ENCODE measurements at regions not wholly inside any gene's neighbourhood (a gene's known extent, or its start where the extent isn't known, plus 50 kb on each side); places are given as distances from the start of the nearest gene placed in this dataset.

- no peaks in the 10 kb centered on the region for H4K20me1 ChIP-seq (replicated peaks; ENCODE audit: insufficient read depth)
- H3F3A ChIP-seq (replicated peaks; ENCODE audit: low read depth): no peaks in the 10 kb centered on the region
- peaks cover 5% of the 10 kb centered on the region; the same call in 1 of the 3 replicates for H3K9me3 Mint-ChIP-seq
- no peak overlapping the region for H3K27ac Mint-ChIP-seq
- no peaks in the 10 kb centered on the region for H3K27me3 Mint-ChIP-seq (ENCODE audit: insufficient read depth, low read depth, poor library complexity)
- peaks cover 20% of the 10 kb centered on the region for H3K4me1 Mint-ChIP-seq
- TF ChIP-seq ETS1 (IDR thresholded peaks at IDR 0.05) (no peak), EZH2phosphoT487 (IDR thresholded peaks at IDR 0.05; ENCODE audit: unreplicated experiment) (no peak), EZH2 (IDR thresholded peaks at IDR 0.05; ENCODE audit: low read depth, unreplicated experiment) (no peak), CTCF (conservative IDR thresholded peaks at IDR 0.05; ENCODE audit: low read depth in 2 of 2) (no peak), ZNF331 (CRISPR knock-in tag; IDR thresholded peaks at IDR 0.05; ENCODE audit: low read depth) (no peak), REST (IDR thresholded peaks at IDR 0.05; ENCODE audit: unreplicated experiment) (no peak), STAT1 (IDR thresholded peaks at IDR 0.05; ENCODE audit: unreplicated experiment) (no peak), JUNB (IDR thresholded peaks at IDR 0.05; ENCODE audit: unreplicated experiment) (no peak), ZNF462 (CRISPR knock-in tag; IDR thresholded peaks at IDR 0.05) (no peak), ZNF114 (CRISPR knock-in tag; IDR thresholded peaks at IDR 0.05) (no peak), NANOG (IDR thresholded peaks at IDR 0.05; ENCODE audit: borderline replicate concordance) (no peak), CREB1 (CRISPR knock-in tag; IDR thresholded peaks at IDR 0.05; ENCODE audit: low read depth) (no peak), POLR2AphosphoS5 (IDR thresholded peaks at IDR 0.05; ENCODE audit: low read depth) (no peak)
- H3K36me3 Mint-ChIP-seq (ENCODE audit: low read depth): no peaks in the 10 kb centered on the region; the same call in 2 of the 3 replicates
- no peak overlapping the region for H3K4me3 Mint-ChIP-seq
- ATAC-seq (no peak), DNase-seq (ENCODE audit: low spot score) (no peak)
- no peaks in the 10 kb centered on the region for H3K9me2 ChIP-seq (ENCODE audit: insufficient read depth)
- no peak overlapping the region for H3K27ac ChIP-seq (ENCODE audit: low read depth)
- no peaks in the 10 kb centered on the region for H3K27me3 ChIP-seq (ENCODE audit: insufficient read depth)
- no peaks in the 10 kb centered on the region for H3K36me3 ChIP-seq (ENCODE audit: insufficient read depth)
- H3K4me1 ChIP-seq (ENCODE audit: insufficient read depth): peaks cover 4% of the 10 kb centered on the region; the same call in 1 of the 2 replicates
- no peak overlapping the region for H3K4me3 ChIP-seq
- no peak overlapping the region for H2AFZ ChIP-seq
- no peak overlapping the region for H3K4me2 ChIP-seq
- no peaks in the 10 kb centered on the region for H3K79me2 ChIP-seq (replicated peaks; ENCODE audit: insufficient read depth)
Observed at GRCh38 chr2:196555726-196556125, 83.8 kb upstream of the CCDC150 start.

Data from GM23338 (cell line).